Fibroblast of mammary gland (primary cell): ENCODE measurements at regions not wholly inside any gene's neighbourhood (a gene's known extent, or its start where the extent isn't known, plus 50 kb on each side); places are given as distances from the start of the nearest gene placed in this dataset.

Source experiments
- DNase-seq: peaks from one replicate; pipeline ENCODE4 v3.0.0-alpha.2; 2010; ENCODE audit warnings: low read depth
- H3K4me3 ChIP-seq: 2 replicates; pipeline ENCODE4 v1.5.1; 2011; ENCODE audit warnings: low read depth, mild to moderate bottlenecking, low read length, moderate library complexity; ENCODE audit not compliant: control insufficient read depth
- TF ChIP-seq, protein P1 (sequence below): conservative IDR thresholded peaks from 2 replicates; pipeline ENCODE4 v1.5.1; 2011; ENCODE audit warnings: low read depth, low read length, inconsistent platforms; ENCODE audit not compliant: control insufficient read depth, insufficient read depth

DNA sequence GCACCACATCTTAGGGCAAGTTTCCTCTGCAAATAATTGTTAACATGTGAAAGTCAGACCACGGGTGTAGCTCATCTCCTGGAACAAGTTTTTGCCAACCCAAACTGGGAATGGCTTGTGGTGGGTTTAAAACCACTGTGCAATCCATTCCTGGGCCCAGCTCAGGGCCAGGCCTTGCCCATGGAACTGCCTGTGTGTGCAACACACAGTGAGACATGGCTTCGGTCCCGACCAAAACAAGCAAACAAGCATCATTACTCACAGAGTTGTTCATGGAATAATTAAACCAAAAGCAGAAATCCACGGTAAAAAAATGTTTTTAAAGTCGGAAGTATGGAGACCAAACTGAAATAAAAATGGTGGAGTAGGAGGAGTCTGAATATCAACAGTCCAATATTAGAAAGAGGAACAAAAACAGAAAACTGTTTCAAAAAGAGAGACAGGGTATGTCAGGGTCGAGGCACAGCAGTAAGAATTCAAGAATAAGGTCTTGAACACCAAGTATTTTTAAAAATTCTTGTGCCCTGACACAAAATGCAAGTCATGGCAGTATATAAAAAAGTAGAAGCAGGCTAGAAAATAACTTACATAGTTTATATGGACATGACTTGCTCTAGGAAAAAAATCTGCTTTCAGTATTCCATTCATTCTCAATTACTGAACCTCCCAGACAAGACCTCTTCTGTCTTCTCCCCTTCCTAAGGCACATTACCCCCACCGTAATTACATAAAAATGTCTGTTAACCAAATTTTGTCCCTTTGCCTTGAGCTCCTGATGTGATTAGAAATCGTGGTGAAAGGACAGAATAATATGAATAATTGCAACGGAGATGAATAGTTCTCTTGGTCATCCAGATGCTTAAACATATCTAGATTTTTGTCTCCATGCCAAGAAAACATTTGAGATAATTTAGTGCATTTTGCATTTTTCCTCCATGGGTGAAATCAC is 88.4 kb downstream of the FAS start:
- peak; percentile 53 for DNase-seq
- H3K4me3 ChIP-seq, result no peak overlapping the region
- TF ChIP-seq, protein P1, sequence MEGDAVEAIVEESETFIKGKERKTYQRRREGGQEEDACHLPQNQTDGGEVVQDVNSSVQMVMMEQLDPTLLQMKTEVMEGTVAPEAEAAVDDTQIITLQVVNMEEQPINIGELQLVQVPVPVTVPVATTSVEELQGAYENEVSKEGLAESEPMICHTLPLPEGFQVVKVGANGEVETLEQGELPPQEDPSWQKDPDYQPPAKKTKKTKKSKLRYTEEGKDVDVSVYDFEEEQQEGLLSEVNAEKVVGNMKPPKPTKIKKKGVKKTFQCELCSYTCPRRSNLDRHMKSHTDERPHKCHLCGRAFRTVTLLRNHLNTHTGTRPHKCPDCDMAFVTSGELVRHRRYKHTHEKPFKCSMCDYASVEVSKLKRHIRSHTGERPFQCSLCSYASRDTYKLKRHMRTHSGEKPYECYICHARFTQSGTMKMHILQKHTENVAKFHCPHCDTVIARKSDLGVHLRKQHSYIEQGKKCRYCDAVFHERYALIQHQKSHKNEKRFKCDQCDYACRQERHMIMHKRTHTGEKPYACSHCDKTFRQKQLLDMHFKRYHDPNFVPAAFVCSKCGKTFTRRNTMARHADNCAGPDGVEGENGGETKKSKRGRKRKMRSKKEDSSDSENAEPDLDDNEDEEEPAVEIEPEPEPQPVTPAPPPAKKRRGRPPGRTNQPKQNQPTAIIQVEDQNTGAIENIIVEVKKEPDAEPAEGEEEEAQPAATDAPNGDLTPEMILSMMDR, result no peak

DNA sequence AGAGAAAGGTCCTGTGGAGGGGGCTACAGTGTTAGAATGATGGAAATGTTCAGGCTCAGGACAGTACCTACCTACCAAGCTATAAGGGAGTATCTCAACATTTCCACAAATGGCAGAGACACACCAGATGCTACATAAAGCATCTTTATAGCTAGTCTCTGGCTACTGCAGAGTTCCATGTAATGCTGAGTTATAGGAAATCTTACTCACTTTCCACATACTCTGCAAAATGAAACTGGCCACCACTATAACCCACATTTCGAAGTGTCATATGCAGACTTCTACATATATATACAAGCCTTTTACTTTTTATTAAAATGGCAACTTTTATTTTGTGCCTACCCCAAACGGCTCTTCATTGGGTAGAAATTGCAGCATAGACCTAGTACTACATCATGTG is 85.5 kb downstream of the FAS start:
- TF ChIP-seq, protein P1, result no peak
- DNase-seq, result no peak
- H3K4me3 ChIP-seq, result no peak overlapping the region

DNA sequence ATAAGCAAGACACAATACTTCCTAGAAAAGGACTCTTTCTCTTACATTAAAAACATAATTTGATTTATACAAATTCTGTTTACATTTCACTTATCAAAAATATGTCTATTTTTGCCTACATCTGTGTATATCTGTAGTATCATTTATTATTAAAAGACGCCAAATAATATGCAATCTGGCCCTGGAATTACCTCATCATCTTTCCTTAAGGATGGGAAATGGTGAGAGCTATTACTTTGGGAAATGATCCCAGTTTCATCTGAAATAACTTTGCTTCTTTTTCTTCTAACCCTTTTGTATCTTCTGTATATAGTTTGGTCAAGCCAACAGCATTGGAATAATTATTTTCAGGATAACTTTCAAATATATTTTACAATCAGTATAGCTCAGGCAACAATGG is 85.0 kb downstream of the FAS start:
- DNase-seq, result no peak
- no peak overlapping the region for H3K4me3 ChIP-seq
- TF ChIP-seq, protein P1, result no peak

DNA sequence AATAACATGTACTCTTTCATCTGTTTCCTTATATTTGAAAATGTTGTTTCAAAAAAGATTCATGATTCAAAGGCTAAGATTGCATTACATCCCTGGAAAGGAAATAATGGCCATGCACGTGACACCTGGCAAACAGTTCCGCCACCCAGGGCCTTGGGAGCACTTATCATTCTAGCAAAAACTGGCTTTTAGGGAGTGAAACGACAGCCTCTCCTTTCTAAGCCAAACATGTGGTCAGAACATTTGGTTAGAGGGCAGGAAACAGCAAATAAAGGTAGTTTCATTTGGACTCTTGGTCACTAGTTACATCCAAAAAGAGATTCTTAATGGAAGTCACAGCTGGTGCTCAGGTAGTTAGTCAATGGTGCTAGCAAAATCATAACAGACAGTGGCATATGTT is 83.5 kb downstream of the FAS start:
- DNase-seq, result peak; percentile 59
- TF ChIP-seq, protein P1, result no peak
- no peak overlapping the region for H3K4me3 ChIP-seq

DNA sequence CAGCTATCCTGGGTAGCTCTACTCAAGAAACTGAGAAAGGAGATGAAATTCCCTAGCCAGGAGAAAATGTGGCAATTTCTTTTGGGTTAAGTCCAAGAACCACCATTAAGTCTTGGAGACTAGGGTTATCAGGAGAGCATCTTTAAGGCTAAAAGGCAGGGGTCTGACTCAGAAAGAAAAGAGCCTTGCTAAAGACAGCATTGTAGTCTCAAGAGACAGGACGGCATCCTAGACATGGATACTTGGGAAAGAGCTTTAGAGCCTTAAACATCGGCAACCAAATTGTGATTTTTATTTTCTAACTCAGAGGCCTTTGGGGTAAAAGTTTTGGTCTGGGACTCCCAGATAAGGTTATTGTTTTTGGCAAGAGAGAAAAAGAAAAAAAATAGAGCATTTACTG is 83.1 kb downstream of the FAS start:
- no peak overlapping the region for H3K4me3 ChIP-seq
- TF ChIP-seq, protein P1, result no peak

DNA sequence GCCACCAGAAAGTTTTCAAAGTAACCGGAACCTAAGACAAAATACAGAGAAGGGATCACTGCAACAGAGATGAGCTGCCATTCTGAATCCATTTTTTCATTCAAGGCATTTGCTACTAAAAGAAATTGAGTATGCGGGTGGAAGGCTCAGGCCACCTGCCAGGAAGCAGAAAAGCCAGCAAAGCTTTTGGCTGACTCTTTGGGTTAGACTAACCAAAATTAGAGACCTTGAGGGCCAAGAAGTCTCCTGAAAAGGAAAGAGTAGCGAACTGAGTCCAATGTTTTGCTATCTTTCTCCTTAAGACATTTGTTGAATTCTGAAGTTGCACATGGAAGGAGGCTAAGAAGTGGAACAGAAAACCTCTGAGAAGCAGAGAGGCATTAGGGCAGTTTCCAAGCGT is 79.0 kb downstream of the FAS start:
- no peak overlapping the region for H3K4me3 ChIP-seq
- DNase-seq, result no peak
- TF ChIP-seq, protein P1, result no peak

More for the DNA sequence above, 83.1 kb downstream of the FAS start:
- DNase-seq, result peak; percentile 57
